Glutamatergic neuron (in vitro differentiated cells): ENCODE measurements at regions not wholly inside any gene's neighbourhood (a gene's known extent, or its start where the extent isn't known, plus 50 kb on each side); places are given as distances from the start of the nearest gene placed in this dataset.

Experiments
- DNase-seq: peaks from one replicate; pipeline ENCODE4 v3.0.0; 2022
- H3K27ac Mint-ChIP-seq: one replicate; pipeline ENCODE4 v1.8.0; 2020; ENCODE audit warnings: mild to moderate bottlenecking, mixed read lengths, inconsistent platforms; ENCODE audit not compliant: unreplicated experiment
- H3K27me3 Mint-ChIP-seq: one replicate; pipeline ENCODE4 v1.8.0; 2020; ENCODE audit warnings: mild to moderate bottlenecking, moderate library complexity, mixed read lengths, inconsistent platforms; ENCODE audit not compliant: unreplicated experiment
- H3K36me3 Mint-ChIP-seq: one replicate; pipeline ENCODE4 v1.8.0; 2020; ENCODE audit warnings: mild to moderate bottlenecking, mixed read lengths, inconsistent platforms; ENCODE audit not compliant: unreplicated experiment
- H3K4me1 Mint-ChIP-seq: one replicate; pipeline ENCODE4 v1.8.0; 2020; ENCODE audit warnings: mild to moderate bottlenecking, low read depth, mixed read lengths, inconsistent platforms; ENCODE audit not compliant: unreplicated experiment
- H3K4me3 Mint-ChIP-seq: one replicate; pipeline ENCODE4 v1.8.0; 2020; ENCODE audit warnings: mild to moderate bottlenecking, mixed read lengths, inconsistent platforms; ENCODE audit not compliant: unreplicated experiment
- H3K9me3 Mint-ChIP-seq: one replicate; pipeline ENCODE4 v1.8.0; 2020; ENCODE audit warnings: mild to moderate bottlenecking, moderate library complexity, mixed read lengths, inconsistent platforms; ENCODE audit not compliant: unreplicated experiment
- TF ChIP-seq, protein P1 (sequence below): fragments of 200-600 bp; sonication (generic); IDR thresholded peaks from one replicate; pipeline ENCODE4 v1.5.0; 2021; ENCODE audit not compliant: partially characterized antibody, unreplicated experiment

DNA sequence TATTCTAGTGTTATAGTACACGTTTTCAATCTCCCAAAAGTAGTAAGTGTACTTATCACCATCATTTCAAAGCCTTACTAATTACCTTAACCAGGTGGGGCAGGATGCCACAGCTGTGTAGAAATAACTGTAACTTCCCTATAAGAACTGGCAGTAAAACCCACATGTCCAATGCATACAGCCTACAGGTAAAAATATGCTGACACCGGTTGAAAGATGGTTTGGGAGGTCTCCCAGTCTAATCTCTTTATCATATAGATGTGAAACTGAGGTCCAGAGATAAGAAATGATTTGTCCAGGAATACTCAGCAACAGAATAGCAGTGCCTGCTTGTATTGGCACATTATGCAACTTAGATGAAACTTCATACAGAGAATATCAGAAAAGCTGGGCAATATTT lies 322.9 kb downstream of the BCL11A start:
- peaks cover 12% of the 10 kb centered on the region for H3K36me3 Mint-ChIP-seq
- peaks cover 5% of the 10 kb centered on the region for H3K9me3 Mint-ChIP-seq
- TF ChIP-seq, protein P1, sequence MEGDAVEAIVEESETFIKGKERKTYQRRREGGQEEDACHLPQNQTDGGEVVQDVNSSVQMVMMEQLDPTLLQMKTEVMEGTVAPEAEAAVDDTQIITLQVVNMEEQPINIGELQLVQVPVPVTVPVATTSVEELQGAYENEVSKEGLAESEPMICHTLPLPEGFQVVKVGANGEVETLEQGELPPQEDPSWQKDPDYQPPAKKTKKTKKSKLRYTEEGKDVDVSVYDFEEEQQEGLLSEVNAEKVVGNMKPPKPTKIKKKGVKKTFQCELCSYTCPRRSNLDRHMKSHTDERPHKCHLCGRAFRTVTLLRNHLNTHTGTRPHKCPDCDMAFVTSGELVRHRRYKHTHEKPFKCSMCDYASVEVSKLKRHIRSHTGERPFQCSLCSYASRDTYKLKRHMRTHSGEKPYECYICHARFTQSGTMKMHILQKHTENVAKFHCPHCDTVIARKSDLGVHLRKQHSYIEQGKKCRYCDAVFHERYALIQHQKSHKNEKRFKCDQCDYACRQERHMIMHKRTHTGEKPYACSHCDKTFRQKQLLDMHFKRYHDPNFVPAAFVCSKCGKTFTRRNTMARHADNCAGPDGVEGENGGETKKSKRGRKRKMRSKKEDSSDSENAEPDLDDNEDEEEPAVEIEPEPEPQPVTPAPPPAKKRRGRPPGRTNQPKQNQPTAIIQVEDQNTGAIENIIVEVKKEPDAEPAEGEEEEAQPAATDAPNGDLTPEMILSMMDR = no peak
- no peak overlapping the region for H3K27ac Mint-ChIP-seq
- H3K27me3 Mint-ChIP-seq = peaks cover 4% of the 10 kb centered on the region
- H3K4me1 Mint-ChIP-seq = peaks cover 12% of the 10 kb centered on the region
- no peak for DNase-seq
- no peak overlapping the region for H3K4me3 Mint-ChIP-seq

DNA sequence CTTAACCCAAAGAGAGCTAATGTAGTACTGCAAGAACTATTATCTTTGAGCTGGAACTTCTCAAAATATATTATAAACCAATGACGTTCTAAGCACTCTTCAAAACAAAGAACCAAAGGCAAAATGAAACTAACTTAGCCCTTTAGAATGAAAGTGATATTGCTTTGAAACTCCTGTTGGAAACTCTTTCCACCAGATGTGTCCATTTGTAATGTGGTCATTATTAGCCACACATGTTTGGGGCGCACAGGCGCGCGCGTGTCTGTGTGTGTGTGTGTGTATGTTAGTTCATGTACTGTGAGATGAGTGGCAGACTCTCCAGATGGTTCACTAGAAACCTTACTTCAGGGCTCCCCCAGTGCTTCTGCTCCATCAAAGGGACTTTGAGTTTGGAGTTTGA lies 323.4 kb downstream of the BCL11A start:
- H3K36me3 Mint-ChIP-seq = peaks cover 12% of the 10 kb centered on the region

DNA sequence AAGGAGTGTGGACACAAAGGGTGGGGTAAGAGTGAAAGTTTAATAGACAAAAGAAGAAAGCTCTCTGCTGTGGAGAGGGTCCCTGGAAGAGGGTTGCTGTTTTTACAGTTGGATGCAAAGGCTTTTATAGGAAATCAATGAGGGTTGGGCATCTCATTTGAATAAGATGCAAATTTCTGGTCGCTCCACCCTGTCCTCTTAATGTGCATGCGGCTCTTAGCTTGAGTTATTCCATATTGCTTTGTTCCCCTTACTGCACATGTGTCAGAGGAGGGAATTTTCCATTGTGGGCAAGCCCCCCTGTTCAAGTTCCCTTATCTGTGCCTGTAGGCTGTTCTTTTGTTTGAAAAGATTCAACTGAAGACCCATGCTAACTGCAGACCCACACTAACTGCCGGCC lies 326.5 kb downstream of the BCL11A start:
- Mint-ChIP-seq H3K27me3 (peaks cover 5% of the 10 kb centered on the region), H3K4me3 (no peak overlapping the region), H3K4me1 (peaks cover 12% of the 10 kb centered on the region), H3K27ac (no peak overlapping the region), H3K9me3 (no peaks in the 10 kb centered on the region), H3K36me3 (peaks cover 5% of the 10 kb centered on the region)
- DNase-seq = no peak
- TF ChIP-seq, protein P1 = no peak

More for the DNA sequence above, 323.4 kb downstream of the BCL11A start:
- Mint-ChIP-seq H3K4me3 (no peak overlapping the region), H3K9me3 (peaks cover 3% of the 10 kb centered on the region), H3K27me3 (peaks cover 4% of the 10 kb centered on the region), H3K4me1 (peaks cover 12% of the 10 kb centered on the region), H3K27ac (no peak overlapping the region)
- TF ChIP-seq, protein P1 = no peak
- DNase-seq = no peak

DNA sequence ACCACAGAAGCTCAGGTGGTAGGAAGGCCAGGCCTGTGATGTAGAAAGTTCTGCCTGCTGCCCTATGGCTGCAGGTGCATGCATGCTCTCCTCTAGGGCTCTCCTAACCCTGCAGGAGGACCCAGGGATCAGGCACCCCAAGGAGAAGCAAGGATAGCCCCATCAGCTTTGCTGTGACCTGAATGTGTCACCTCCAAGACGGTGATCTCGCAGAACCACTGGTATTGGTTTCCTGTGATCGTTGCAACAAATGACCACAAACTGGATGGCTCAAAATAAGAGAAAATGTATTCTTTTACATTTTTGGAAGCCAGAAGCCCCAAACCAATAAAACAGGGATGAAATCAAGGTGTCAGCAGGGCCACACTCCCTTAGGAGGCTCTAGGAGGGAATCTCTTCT lies 327.3 kb downstream of the BCL11A start:
- no peak overlapping the region for H3K4me3 Mint-ChIP-seq
- no peak overlapping the region for H3K27ac Mint-ChIP-seq
- no peaks in the 10 kb centered on the region for H3K9me3 Mint-ChIP-seq
- H3K36me3 Mint-ChIP-seq = no peaks in the 10 kb centered on the region
- peaks cover 12% of the 10 kb centered on the region for H3K4me1 Mint-ChIP-seq
- peaks cover 5% of the 10 kb centered on the region for H3K27me3 Mint-ChIP-seq
- no peak for DNase-seq
- TF ChIP-seq, protein P1 = no peak

DNA sequence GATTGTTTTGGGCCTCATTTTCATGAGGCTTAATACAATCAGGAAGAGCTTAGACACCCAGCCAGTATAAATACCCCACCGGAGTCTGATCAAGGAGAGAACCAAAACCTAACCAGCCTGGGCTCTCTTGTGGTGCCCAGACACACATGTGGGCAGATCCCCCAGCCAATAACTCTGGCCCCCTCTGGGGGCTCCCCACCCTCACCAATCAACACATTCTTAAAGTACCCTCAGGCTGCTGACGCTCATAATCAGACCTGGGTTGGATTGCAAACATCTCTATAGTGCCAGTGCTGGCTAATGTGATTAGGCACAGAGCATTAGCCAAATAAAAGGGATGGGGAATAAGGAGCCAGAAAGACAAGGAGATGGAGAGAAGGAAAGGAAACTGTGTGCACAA lies 329.6 kb downstream of the BCL11A start:
- TF ChIP-seq, protein P1 = no peak
- no peaks in the 10 kb centered on the region for H3K36me3 Mint-ChIP-seq
- H3K27me3 Mint-ChIP-seq = peaks cover 5% of the 10 kb centered on the region
- H3K9me3 Mint-ChIP-seq = no peaks in the 10 kb centered on the region
- H3K4me3 Mint-ChIP-seq = no peak overlapping the region
- DNase-seq = no peak
- no peak overlapping the region for H3K27ac Mint-ChIP-seq
- peaks cover 12% of the 10 kb centered on the region for H3K4me1 Mint-ChIP-seq
